Middle frontal gyrus (tissue), 1 donor: ENCODE measurements at regions not wholly inside any gene's neighbourhood (a gene's known extent, or its start where the extent isn't known, plus 50 kb on each side); places are given as distances from the start of the nearest gene placed in this dataset.

ENCODE experiments used
- DNase-seq: peaks from one replicate; pipeline ENCODE4 v3.0.0-alpha.2; 2015; ENCODE audit warnings: low spot score; ENCODE audit errors: extremely low spot score

- DNase-seq = no peak
These were observed 482.9 kb upstream of the KIF2A start for GRCh38 chr5:61823065-61823464.

GRCh38 chr5:61823781-61824180 is 482.2 kb upstream of the KIF2A start:
- DNase-seq = no peak

- DNase-seq = no peak
These were observed 481.6 kb upstream of the KIF2A start for GRCh38 chr5:61824396-61824795.

GRCh38 chr5:61827445-61827975 is 478.5 kb upstream of the KIF2A start:
- DNase-seq = no peak

- no peak for DNase-seq
These were observed 477.1 kb upstream of the KIF2A start for GRCh38 chr5:61828856-61829255.

- no peak for DNase-seq
These were observed 474.3 kb upstream of the KIF2A start for GRCh38 chr5:61831736-61832135.

- no peak for DNase-seq
These were observed 468.2 kb upstream of the KIF2A start for GRCh38 chr5:61837788-61838187.

GRCh38 chr5:61840361-61840760 is 465.6 kb upstream of the KIF2A start:
- no peak for DNase-seq

- DNase-seq = no peak
These were observed 463.2 kb upstream of the KIF2A start for GRCh38 chr5:61842840-61843239.

GRCh38 chr5:61850696-61851095 is 455.3 kb upstream of the KIF2A start:
- DNase-seq = no peak

GRCh38 chr5:61854531-61854930 is 451.5 kb upstream of the KIF2A start:
- DNase-seq = no peak

GRCh38 chr5:61860978-61861377 is 445.0 kb upstream of the KIF2A start:
- DNase-seq = no peak

GRCh38 chr5:61866930-61867329 is 439.1 kb upstream of the KIF2A start:
- no peak for DNase-seq

- no peak for DNase-seq
These were observed 436.7 kb upstream of the KIF2A start for GRCh38 chr5:61869333-61869732.

- DNase-seq = no peak
These were observed 427.5 kb upstream of the KIF2A start for GRCh38 chr5:61878471-61878870.

- peak; percentile 11 for DNase-seq
These were observed 424.1 kb upstream of the KIF2A start for GRCh38 chr5:61881821-61882487.

GRCh38 chr5:61882901-61883500 is 423.0 kb upstream of the KIF2A start:
- no peak for DNase-seq

GRCh38 chr5:61884252-61884855 is 421.7 kb upstream of the KIF2A start:
- DNase-seq = no peak

GRCh38 chr5:61886214-61886613 is 419.8 kb upstream of the KIF2A start:
- DNase-seq = no peak

GRCh38 chr5:61887271-61887670 is 418.7 kb upstream of the KIF2A start:
- no peak for DNase-seq

- DNase-seq = no peak
These were observed 412.0 kb upstream of the KIF2A start for GRCh38 chr5:61894046-61894445.

- no peak for DNase-seq
These were observed 409.2 kb upstream of the KIF2A start for GRCh38 chr5:61896811-61897210.

GRCh38 chr5:61897251-61897650 is 408.8 kb upstream of the KIF2A start:
- DNase-seq = no peak
